Prostate gland (tissue), 2 donors: ENCODE measurements at regions not wholly inside any gene's neighbourhood (a gene's known extent, or its start where the extent isn't known, plus 50 kb on each side); places are given as distances from the start of the nearest gene placed in this dataset.

Experiments
- DNase-seq: peaks from one replicate; pipeline ENCODE4 v3.0.0-alpha.2; 2019; ENCODE audit warnings: low spot score
- H3K27ac ChIP-seq, 2 donors: fragments of 200-600 bp; sonication (generic); 2 replicates each; pipeline ENCODE4 v1.5.1; 2017 to 2019
- H3K27me3 ChIP-seq: fragments of 200-600 bp; sonication (generic); replicated peaks from 2 replicates; pipeline ENCODE4 v1.5.1; 2019; ENCODE audit not compliant: insufficient read depth
- H3K36me3 ChIP-seq, 2 donors: fragments of 200-600 bp; sonication (generic); 1 replicate in 1 of 2; 2 replicates in 1 of 2; pipeline versions ENCODE4 v1.5.1 to v1.8.1; 2017 to 2019
- H3K4me1 ChIP-seq: fragments of 200-600 bp; sonication (generic); replicated peaks from 2 replicates; pipeline ENCODE4 v1.5.1; 2019
- H3K4me3 ChIP-seq, 2 donors: fragments of 200-600 bp; sonication (generic); 2 replicates each; pipeline ENCODE4 v1.5.1; 2017 to 2019
- H3K9me3 ChIP-seq: fragments of 200-600 bp; sonication (generic); 2 replicates; pipeline ENCODE4 v1.5.1; 2017
- POLR2A ChIP-seq: fragments of 450-650 bp; IDR thresholded peaks from one replicate; pipeline ENCODE4 v1.6.1; 2016; ENCODE audit warnings: antibody characterized with exemption, mild to moderate bottlenecking
- POLR2AphosphoS5 ChIP-seq: sonication (generic); formaldehyde crosslinking; IDR thresholded peaks from one replicate; pipeline ENCODE4 v1.6.1; 2017; ENCODE audit warnings: antibody characterized with exemption
- WGBS: methylation state at CpG from one replicate; pipeline ENCODE4 v1.1.5; 2018; 5-methylcytosine and 5-hydroxymethylcytosine counted together
- intact Hi-C: fragments of 100-400 bp; cut with DNase I; formaldehyde crosslinking; loops from one replicate; pipeline ENCODE4 v1.14.2; 2022
- TF ChIP-seq, protein P1 (sequence below), 4 experiments: fragments of 200-600 bp in 2 of 4; fragments of 450-650 bp in 2 of 4; sonication (generic) in 2 of 4; IDR thresholded peaks; 1 replicate in 3 of 4; 2 replicates in 1 of 4; pipeline ENCODE4 v1.5.1; 2016 to 2019; ENCODE audit warnings: antibody characterized with exemption in 4 of 4, mild to moderate bottlenecking in 2 of 4, moderate library complexity in 2 of 4

DNA sequence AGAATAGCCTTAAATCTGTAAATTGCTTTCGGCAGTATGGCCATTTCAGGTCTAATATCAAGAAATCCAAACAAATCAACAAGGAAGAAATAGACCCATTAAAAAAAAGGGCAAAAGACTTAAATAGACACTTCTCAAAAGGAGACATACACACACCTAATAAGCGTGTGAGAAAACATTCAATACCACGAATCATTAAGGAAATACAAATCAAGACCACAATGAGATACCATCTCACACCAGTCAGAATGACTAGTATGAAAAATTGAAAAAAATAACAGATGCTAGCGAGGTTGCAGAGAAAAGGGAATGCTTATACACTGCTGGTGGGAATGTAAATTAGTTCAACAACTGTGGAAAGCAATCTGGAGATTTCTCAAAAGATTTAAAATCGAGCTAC lies 243.2 kb downstream of the DSEL start:
- intact Hi-C loops = no loop called here
- Histone ChIP-seq H3K4me3 (no peak overlapping the region), H3K36me3 (no peaks in the 10 kb centered on the region), H3K27me3 (no peaks in the 10 kb centered on the region), H3K27ac (no peak overlapping the region), H3K9me3 (no peaks in the 10 kb centered on the region), H3K4me1 (no peaks in the 10 kb centered on the region)
- DNase-seq = no peak
- TF ChIP-seq, protein P1, sequence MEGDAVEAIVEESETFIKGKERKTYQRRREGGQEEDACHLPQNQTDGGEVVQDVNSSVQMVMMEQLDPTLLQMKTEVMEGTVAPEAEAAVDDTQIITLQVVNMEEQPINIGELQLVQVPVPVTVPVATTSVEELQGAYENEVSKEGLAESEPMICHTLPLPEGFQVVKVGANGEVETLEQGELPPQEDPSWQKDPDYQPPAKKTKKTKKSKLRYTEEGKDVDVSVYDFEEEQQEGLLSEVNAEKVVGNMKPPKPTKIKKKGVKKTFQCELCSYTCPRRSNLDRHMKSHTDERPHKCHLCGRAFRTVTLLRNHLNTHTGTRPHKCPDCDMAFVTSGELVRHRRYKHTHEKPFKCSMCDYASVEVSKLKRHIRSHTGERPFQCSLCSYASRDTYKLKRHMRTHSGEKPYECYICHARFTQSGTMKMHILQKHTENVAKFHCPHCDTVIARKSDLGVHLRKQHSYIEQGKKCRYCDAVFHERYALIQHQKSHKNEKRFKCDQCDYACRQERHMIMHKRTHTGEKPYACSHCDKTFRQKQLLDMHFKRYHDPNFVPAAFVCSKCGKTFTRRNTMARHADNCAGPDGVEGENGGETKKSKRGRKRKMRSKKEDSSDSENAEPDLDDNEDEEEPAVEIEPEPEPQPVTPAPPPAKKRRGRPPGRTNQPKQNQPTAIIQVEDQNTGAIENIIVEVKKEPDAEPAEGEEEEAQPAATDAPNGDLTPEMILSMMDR (IDR thresholded peaks at IDR 0.05) = no peak
- no peak for TF ChIP-seq POLR2AphosphoS5
- no peak for TF ChIP-seq POLR2A
- WGBS = 72% methylated on average over 5 of the region's 5 CpGs

DNA sequence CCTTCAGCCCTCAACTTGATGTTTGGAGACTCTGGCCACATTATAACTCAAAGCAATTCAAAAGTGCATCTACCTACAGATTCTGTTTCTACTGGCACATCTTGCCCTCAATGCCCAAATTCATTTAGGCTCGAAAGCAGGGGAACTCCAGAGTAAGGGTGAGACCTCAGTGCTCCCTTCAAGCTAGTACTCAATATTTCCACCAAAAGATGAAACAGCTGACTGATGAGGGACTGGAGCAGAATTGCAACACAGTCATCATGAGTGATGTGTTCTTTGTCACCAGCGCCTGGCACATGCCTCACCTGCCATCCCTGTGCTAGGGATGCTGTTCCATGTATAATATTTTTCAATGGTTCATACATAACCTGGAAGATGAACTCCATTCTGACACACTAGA lies 247.3 kb downstream of the DSEL start:
- WGBS = 94% methylated on average over 2 of the region's 2 CpGs
- Histone ChIP-seq H3K27ac (no peak overlapping the region), H3K27me3 (no peaks in the 10 kb centered on the region), H3K36me3 (no peaks in the 10 kb centered on the region), H3K4me3 (no peak overlapping the region), H3K9me3 (no peaks in the 10 kb centered on the region), H3K4me1 (no peaks in the 10 kb centered on the region)
- TF ChIP-seq POLR2AphosphoS5 (no peak), POLR2A (no peak)
- TF ChIP-seq, protein P1 (IDR thresholded peaks at IDR 0.05) = no peak
- intact Hi-C loops = no loop called here
- no peak for DNase-seq

DNA sequence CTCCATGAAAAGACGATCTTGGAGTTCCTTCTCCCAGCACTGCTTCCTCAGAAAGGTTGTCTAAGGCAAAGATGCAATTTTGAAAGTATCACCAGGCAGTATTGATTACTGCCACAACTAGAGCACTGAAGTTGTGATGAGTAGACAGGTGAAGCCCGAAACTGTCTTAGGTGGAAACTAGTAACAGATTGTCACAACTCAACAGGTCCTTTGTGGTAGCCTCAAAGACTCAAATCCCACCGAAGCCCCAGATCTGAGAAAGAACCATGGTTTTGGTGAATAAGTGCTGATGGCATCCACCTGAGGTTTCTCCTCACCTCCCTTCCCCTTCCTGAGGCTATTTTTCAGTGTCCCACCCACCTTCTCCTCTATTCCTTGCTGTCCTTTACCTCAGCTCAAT lies 248.0 kb downstream of the DSEL start:
- intact Hi-C loops = no loop called here
- H3K27ac ChIP-seq = no peak overlapping the region
- H3K4me1 ChIP-seq = no peaks in the 10 kb centered on the region
- DNase-seq = no peak
- H3K36me3 ChIP-seq = no peaks in the 10 kb centered on the region
- WGBS = 96% methylated on average over 3 of the region's 3 CpGs
- H3K27me3 ChIP-seq = no peaks in the 10 kb centered on the region
- H3K4me3 ChIP-seq = no peak overlapping the region
- TF ChIP-seq, protein P1 (IDR thresholded peaks at IDR 0.05) = no peak
- H3K9me3 ChIP-seq = no peaks in the 10 kb centered on the region

DNA sequence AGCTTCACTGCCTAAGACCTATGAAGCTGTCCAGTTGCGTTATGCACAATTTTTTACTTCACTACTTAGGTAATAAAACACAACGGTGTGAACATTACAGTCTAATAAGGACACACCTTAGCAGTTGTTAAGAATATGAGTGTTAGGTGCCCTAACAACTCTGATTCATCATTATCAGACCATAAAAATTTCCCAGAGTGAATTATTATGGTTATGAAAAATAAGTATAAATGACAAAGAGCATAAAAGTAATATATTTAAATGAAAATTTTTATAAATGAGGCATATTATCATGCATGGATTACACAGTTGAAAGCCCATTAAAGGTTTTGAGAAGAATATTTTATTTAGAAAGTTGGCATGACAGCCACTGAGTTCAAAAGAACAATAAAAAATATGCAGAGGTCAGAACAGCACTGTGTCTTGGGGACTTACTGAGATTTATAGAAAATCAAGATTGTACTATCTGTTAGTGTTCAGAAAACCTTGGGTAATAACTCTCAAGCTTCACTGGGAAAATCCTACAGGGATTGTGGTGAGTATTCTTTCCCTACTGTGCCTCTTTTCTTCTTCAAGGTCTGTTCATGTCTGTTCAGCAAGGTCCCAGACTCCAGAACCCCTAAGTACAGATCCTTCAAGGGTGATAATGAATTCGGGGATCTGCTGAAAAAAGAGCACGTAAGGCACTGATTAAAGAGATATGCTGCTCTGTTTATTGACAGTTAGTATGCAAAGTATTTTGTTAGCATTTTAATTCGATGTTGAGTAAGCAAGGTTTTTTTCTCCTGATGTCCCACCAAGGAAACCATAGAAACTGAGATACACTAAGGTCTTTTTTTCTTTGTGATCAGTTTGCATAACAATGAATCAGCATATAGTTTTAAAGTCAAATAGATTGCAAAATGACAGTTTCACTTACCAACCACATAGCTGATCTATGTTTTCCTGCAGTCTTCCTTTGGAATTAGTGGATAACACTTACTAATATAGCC lies 250.0 kb downstream of the DSEL start:
- no peaks in the 10 kb centered on the region for H3K4me1 ChIP-seq
- H3K4me3 ChIP-seq = no peak overlapping the region
- H3K9me3 ChIP-seq = no peaks in the 10 kb centered on the region
- no peaks in the 10 kb centered on the region for H3K27me3 ChIP-seq
- intact Hi-C loops = no loop called here
- no peaks in the 10 kb centered on the region for H3K36me3 ChIP-seq
- TF ChIP-seq POLR2A (no peak), POLR2AphosphoS5 (no peak)
- TF ChIP-seq, protein P1 (IDR thresholded peaks at IDR 0.05) = no peak
- whole genome bisulfite sequencing = 46% methylated on average over 5 of the region's 5 CpGs
- DNase-seq = no peak
- no peak overlapping the region for H3K27ac ChIP-seq
